Parathyroid adenoma (tissue), 2 donors: ENCODE measurements at regions not wholly inside any gene's neighbourhood (a gene's known extent, or its start where the extent isn't known, plus 50 kb on each side); places are given as distances from the start of the nearest gene placed in this dataset.

Experiments used
- H2AFZ ChIP-seq: fragments of 300-600 bp; sonication (generic); one replicate; pipeline ENCODE4 v1.7.0; 2017; ENCODE audit warnings: antibody characterized with exemption, mild to moderate bottlenecking
- H3K27ac ChIP-seq: fragments of 300-600 bp; sonication (generic); one replicate; pipeline ENCODE4 v1.7.0; 2017
- H3K27me3 ChIP-seq: fragments of 300-600 bp; sonication (generic); one replicate; pipeline ENCODE4 v1.7.0; 2017; ENCODE audit warnings: low read length; ENCODE audit not compliant: control insufficient read depth, insufficient read depth
- H3K36me3 ChIP-seq: fragments of 300-600 bp; sonication (generic); one replicate; pipeline ENCODE4 v1.7.0; 2017; ENCODE audit warnings: low read length; ENCODE audit not compliant: control insufficient read depth, insufficient read depth
- H3K4me1 ChIP-seq: fragments of 300-600 bp; sonication (generic); one replicate; pipeline ENCODE4 v1.7.0; 2017; ENCODE audit warnings: control low read depth
- H3K4me2 ChIP-seq: fragments of 300-600 bp; sonication (generic); one replicate; pipeline ENCODE4 v1.7.0; 2017; ENCODE audit warnings: low read length
- H3K4me3 ChIP-seq: fragments of 300-600 bp; sonication (generic); one replicate; pipeline ENCODE4 v1.7.0; 2017; ENCODE audit warnings: low read depth, low read length
- H3K79me2 ChIP-seq: fragments of 300-600 bp; sonication (generic); one replicate; pipeline ENCODE4 v1.7.0; 2017; ENCODE audit warnings: control low read depth
- H3K9ac ChIP-seq: fragments of 300-600 bp; sonication (generic); one replicate; pipeline ENCODE4 v1.7.0; 2017; ENCODE audit warnings: mild to moderate bottlenecking
- H3K9me3 ChIP-seq: fragments of 300-600 bp; sonication (generic); one replicate; pipeline ENCODE4 v1.7.0; 2017; ENCODE audit warnings: low read length; ENCODE audit not compliant: control insufficient read depth
- CTCF ChIP-seq: fragments of 300-600 bp; sonication (generic); IDR thresholded peaks from one replicate; pipeline ENCODE4 v1.7.0; 2017; ENCODE audit warnings: antibody characterized with exemption, mild to moderate bottlenecking
- donor health status: primary hyperparathyroidism.

- no peak for TF ChIP-seq CTCF
- no peak overlapping the region for H3K4me3 ChIP-seq
- H3K79me2 ChIP-seq, result no peaks in the 10 kb centered on the region
- no peaks in the 10 kb centered on the region for H3K36me3 ChIP-seq
- H3K27me3 ChIP-seq, result no peaks in the 10 kb centered on the region
- no peak overlapping the region for H3K9ac ChIP-seq
- H3K4me1 ChIP-seq, result no peaks in the 10 kb centered on the region
- H3K4me2 ChIP-seq, result no peak overlapping the region
- H3K9me3 ChIP-seq, result no peaks in the 10 kb centered on the region
- H3K27ac ChIP-seq, result no peak overlapping the region
- no peak overlapping the region for H2AFZ ChIP-seq
These were observed 297.0 kb downstream of the TCF7L2 start for GRCh38 chr10:113247050-113247449.

DNA sequence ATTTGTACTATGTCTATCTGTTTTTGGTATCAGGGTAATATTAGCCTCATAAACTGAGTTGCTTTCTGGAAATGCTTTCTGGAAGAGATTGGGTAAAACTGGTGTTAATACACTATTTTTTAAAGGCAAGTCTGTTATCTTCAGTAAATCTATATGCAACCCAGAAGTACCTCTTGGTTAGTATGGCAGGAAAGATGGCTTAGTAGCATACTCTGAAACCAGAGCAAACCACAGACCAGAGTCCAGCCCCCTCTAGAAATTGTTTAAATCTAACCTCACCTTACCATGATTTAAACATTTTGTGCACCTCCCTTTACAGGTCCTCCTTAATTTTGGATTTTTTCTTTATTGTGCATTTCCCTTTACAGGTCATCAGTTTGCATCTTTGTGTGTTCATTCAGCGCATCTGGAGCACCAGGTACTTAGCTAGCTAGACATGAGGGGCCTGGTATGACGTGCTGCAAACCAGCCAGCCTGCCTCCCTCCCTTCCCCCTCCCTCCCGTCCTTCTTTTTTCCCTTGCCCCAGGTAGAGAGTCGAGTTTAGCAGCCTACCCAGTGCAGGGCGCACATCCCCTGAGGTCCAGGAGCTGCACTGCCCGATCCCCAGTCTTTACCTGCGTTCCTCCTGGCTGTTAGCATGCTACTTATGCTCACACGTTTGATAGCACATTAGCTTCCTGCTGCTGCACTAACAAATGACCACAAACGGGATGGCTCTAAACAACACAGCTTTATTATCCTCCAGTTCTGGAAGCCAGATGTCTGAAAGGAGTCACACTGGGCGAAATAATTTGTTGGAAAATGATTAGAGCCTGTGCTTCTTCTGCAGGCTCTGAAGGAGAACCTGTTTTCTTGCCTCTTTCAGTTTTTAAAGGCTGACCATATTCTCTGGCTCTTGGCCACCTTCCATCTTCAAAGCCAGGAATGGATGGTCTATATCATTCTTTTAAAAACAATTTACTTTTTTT lies 299.9 kb upstream of the HABP2 start:
- Histone ChIP-seq H3K79me2 (no peaks in the 10 kb centered on the region), H2AFZ (no peak overlapping the region), H3K4me1 (no peaks in the 10 kb centered on the region), H3K4me3 (no peak overlapping the region), H3K27me3 (no peaks in the 10 kb centered on the region), H3K9ac (no peak overlapping the region), H3K27ac (no peak overlapping the region), H3K9me3 (no peaks in the 10 kb centered on the region), H3K4me2 (no peak overlapping the region), H3K36me3 (no peaks in the 10 kb centered on the region)
- no peak for TF ChIP-seq CTCF

GRCh38 chr10:113259576-113260226 lies 293.2 kb upstream of the HABP2 start:
- no peaks in the 10 kb centered on the region for H3K4me1 ChIP-seq
- H3K27me3 ChIP-seq, result no peaks in the 10 kb centered on the region
- no peak overlapping the region for H2AFZ ChIP-seq
- no peak overlapping the region for H3K9ac ChIP-seq
- H3K4me3 ChIP-seq, result no peak overlapping the region
- H3K4me2 ChIP-seq, result no peak overlapping the region
- no peak overlapping the region for H3K27ac ChIP-seq
- no peak for TF ChIP-seq CTCF
- H3K79me2 ChIP-seq, result no peaks in the 10 kb centered on the region
- H3K9me3 ChIP-seq, result no peaks in the 10 kb centered on the region
- no peaks in the 10 kb centered on the region for H3K36me3 ChIP-seq

GRCh38 chr10:113261161-113261560 lies 291.7 kb upstream of the HABP2 start:
- no peak for TF ChIP-seq CTCF

More at GRCh38 chr10:113261161-113261560, 291.7 kb upstream of the HABP2 start:
- Histone ChIP-seq H3K4me3 (no peak overlapping the region), H3K36me3 (no peaks in the 10 kb centered on the region), H3K4me1 (no peaks in the 10 kb centered on the region), H3K4me2 (no peak overlapping the region), H2AFZ (no peak overlapping the region), H3K27me3 (no peaks in the 10 kb centered on the region), H3K79me2 (no peaks in the 10 kb centered on the region), H3K27ac (no peak overlapping the region), H3K9me3 (no peaks in the 10 kb centered on the region), H3K9ac (no peak overlapping the region)
